ENCODE measurements at regions not wholly inside any gene's neighbourhood (a gene's known extent, or its start where the extent isn't known, plus 50 kb on each side); places are given as distances from the start of the nearest gene placed in this dataset.
A peak's percentile ranks its signal among the peaks of the same experiment; 100 is the strongest.

DNA sequence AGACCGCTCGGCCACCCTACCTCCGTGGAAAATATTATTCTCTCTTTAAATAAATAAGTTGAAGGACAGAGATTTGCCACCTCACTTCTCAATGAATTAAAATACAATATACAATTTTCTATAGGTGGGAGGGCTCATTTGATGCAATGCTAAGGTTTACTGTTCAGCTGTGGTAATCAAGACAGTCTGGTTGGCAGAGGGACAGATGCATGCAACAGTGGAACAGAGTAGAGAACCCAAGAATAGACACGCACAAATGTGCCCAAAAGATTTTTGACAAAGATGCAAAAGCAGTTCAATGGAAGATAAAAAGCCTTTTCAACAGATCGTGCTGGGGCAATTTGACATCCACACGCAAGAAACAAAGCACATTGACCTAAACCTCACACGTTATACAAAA lies 145.2 kb downstream of the CEBPB start:
- Histone ChIP-seq H3K27me3 (replicated peaks; ENCODE audit: control insufficient read depth, insufficient read depth, low read length) (no peaks in the 10 kb centered on the region; the same call in 1 of the 2 replicates), H3K4me3 (replicated peaks; ENCODE audit: low read depth, low read length) (no peak overlapping the region), H3K36me3 (ENCODE audit: control insufficient read depth, insufficient read depth, low read length) (no peaks in the 10 kb centered on the region)
- TF ChIP-seq, protein P1, sequence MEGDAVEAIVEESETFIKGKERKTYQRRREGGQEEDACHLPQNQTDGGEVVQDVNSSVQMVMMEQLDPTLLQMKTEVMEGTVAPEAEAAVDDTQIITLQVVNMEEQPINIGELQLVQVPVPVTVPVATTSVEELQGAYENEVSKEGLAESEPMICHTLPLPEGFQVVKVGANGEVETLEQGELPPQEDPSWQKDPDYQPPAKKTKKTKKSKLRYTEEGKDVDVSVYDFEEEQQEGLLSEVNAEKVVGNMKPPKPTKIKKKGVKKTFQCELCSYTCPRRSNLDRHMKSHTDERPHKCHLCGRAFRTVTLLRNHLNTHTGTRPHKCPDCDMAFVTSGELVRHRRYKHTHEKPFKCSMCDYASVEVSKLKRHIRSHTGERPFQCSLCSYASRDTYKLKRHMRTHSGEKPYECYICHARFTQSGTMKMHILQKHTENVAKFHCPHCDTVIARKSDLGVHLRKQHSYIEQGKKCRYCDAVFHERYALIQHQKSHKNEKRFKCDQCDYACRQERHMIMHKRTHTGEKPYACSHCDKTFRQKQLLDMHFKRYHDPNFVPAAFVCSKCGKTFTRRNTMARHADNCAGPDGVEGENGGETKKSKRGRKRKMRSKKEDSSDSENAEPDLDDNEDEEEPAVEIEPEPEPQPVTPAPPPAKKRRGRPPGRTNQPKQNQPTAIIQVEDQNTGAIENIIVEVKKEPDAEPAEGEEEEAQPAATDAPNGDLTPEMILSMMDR (IDR thresholded peaks at IDR 0.05; ENCODE audit: insufficient read depth, low read length, poor library complexity, severe bottlenecking): no peak
- DNase-seq (ENCODE audit: extremely low read depth, insufficient read length): no peak

DNA sequence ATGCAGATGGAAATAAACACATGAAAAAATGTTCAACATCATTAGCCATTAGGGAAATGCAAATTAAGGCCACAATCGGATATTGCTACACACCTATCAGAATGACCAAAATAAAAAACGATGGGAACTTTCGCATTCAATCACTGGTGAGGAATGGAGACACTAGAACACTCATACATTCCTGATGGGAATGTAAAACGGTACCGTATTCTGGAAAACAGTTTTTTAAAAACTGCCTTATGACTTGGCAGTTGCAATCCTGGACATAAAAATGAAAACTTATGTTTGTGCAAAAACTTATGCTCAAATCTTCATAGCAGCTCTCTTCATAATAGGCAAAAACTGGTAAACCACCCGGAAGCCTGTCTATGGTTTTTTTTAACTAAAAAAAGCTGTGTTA lies 146.0 kb downstream of the CEBPB start:
- Histone ChIP-seq H3K36me3 (ENCODE audit: control insufficient read depth, insufficient read depth, low read length) (no peaks in the 10 kb centered on the region), H3K27me3 (replicated peaks; ENCODE audit: control insufficient read depth, insufficient read depth, low read length) (no peaks in the 10 kb centered on the region; the same call in 1 of the 2 replicates), H3K4me3 (replicated peaks; ENCODE audit: low read depth, low read length) (no peak overlapping the region)
- TF ChIP-seq, protein P1 (IDR thresholded peaks at IDR 0.05; ENCODE audit: insufficient read depth, low read length, poor library complexity, severe bottlenecking): no peak
- no peak for DNase-seq (ENCODE audit: extremely low read depth, insufficient read length)

DNA sequence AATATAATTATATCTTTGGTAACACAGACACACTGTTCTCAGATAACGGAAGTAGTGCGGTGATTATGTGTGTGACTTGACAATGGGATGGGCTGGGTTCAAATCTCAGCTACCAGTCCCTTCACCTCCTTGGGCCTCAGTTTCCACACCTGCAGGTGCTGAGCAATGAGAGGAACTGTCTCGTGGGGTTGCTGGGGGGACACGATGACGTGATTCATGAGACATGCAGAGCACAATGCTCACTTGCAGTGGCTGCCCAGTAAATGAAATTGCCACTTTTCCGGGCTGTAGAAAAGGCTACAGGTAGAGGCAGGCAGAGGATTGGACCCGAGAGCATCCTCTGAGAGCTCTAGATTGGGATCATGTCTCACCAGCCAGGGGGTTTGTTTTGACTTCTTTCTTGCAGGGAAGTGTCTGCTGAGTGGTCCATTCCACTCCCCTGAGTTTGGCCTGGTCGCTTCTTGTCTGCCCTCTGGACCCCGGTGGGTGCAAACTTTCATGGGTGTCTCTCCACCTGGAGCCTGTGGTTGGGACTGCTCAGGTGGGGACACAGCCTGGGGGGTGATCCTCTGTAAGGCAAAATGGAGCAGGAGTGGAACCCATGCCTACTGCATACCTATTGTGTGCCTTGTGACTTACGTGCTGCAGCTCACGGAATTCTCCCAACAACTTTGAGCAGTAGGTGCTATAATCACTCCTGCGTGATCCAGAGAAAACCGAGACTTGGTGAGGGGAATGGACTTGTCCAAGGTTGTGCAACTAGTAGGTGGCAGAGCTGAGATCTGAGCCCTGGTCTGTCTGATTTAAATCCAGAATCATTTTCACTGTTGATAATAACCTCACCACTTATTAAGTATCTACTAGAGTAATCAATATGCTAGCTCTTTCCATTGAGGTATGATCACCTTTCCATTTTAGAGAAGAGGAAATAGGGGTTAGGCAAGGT lies 147.2 kb downstream of the CEBPB start:
- no peaks in the 10 kb centered on the region for H3K27me3 ChIP-seq (replicated peaks; ENCODE audit: control insufficient read depth, insufficient read depth, low read length)
- no peak overlapping the region for H3K4me3 ChIP-seq (replicated peaks; ENCODE audit: low read depth, low read length)
- TF ChIP-seq, protein P1 (IDR thresholded peaks at IDR 0.05; ENCODE audit: insufficient read depth, low read length, poor library complexity, severe bottlenecking): no peak
- no peak for DNase-seq (ENCODE audit: extremely low read depth, insufficient read length)
- H3K36me3 ChIP-seq (ENCODE audit: control insufficient read depth, insufficient read depth, low read length): no peaks in the 10 kb centered on the region

DNA sequence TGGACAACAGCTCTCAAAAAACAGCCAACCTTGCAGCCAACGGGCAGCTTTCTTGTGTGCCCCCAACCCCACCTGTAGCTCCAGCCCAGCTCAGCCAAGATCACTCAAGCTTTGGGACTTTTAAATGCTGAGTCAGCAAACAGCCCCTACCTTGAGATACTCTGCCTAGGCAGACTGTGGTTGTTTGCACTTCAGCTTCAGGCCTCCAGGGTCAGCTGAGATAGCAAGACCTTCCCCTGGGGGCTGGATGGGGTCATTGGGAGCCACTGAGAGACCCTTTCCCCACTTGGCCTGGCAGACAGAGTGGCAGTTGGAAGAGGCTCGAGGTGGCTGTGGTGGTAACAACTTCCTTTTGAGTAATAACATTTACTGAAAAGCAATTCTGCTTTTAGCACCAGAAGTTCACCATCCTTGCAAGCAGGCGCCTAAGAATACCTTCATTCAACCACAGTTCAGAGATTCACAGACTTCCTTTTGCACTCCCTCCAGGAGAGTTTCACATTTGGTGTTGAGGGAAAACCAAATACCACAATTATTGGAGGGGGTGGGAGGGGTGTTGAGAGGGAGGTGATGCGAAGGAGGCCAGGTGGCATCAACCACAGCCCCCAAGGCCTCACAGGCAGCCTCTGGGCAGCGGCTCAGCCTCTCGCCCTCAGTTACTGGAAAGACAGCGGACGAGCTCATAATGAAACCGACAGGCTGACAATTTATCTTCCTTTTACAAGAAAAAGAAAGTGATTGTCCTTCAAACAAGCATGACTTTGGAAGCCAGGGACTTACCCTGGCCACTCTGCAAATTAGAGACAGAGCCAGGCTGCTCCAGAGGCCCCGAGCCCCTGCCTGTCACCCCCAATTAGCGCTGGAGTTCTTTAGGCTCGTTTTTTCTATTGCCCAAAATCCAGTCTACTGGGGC lies 148.1 kb downstream of the CEBPB start:
- no peaks in the 10 kb centered on the region for H3K27me3 ChIP-seq (replicated peaks; ENCODE audit: control insufficient read depth, insufficient read depth, low read length)
- TF ChIP-seq, protein P1 (IDR thresholded peaks at IDR 0.05; ENCODE audit: insufficient read depth, low read length, poor library complexity, severe bottlenecking): peak; percentile 6
- no peaks in the 10 kb centered on the region for H3K36me3 ChIP-seq (ENCODE audit: control insufficient read depth, insufficient read depth, low read length)
- peak overlapping the region; percentile 19; the same call in 1 of the 2 replicates for H3K4me3 ChIP-seq (replicated peaks; ENCODE audit: low read depth, low read length)
- peak; percentile 83 for DNase-seq (ENCODE audit: extremely low read depth, insufficient read length)

DNA sequence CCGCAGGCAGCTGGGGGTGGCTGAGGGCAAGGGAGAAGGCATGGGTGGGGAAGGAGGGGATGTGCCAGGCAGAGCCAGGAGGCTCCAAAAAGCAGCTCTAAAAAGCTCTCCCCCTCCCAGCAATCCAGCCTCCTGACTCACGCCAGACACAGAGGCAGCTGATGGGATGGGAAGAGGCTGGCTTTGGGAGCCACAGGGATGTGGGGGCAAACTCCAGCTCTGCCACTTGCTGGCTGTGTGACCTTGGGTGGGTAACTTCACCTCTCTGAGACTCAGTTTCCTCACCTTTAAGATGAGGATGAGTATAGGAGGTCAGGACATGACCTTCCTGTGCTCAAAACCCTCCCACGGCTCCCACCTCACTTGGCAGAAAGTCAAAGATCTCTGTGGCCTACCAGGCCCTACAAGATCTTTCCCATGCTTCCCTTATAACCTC lies 148.9 kb downstream of the CEBPB start:
- TF ChIP-seq, protein P1 (IDR thresholded peaks at IDR 0.05; ENCODE audit: insufficient read depth, low read length, poor library complexity, severe bottlenecking): no peak
- no peak for DNase-seq (ENCODE audit: extremely low read depth, insufficient read length)
- Histone ChIP-seq H3K27me3 (replicated peaks; ENCODE audit: control insufficient read depth, insufficient read depth, low read length) (no peaks in the 10 kb centered on the region), H3K4me3 (replicated peaks; ENCODE audit: low read depth, low read length) (peak overlapping the region; percentile 19; the same call in 1 of the 2 replicates), H3K36me3 (ENCODE audit: control insufficient read depth, insufficient read depth, low read length) (no peaks in the 10 kb centered on the region)
